Vagina (tissue), 2 donors: ENCODE measurements at regions not wholly inside any gene's neighbourhood (a gene's known extent, or its start where the extent isn't known, plus 50 kb on each side); places are given as distances from the start of the nearest gene placed in this dataset.

ENCODE experiments used
- DNase-seq, 2 donors: peaks; one replicate each; pipeline ENCODE4 v3.0.0-alpha.2; 2017; ENCODE audit errors: extremely low spot score in 2 of 2
- H3K27ac ChIP-seq: fragments of 200-600 bp; sonication (generic); one replicate; pipeline ENCODE4 v1.5.1; 2019
- H3K27me3 ChIP-seq: fragments of 200-600 bp; sonication (generic); one replicate; pipeline ENCODE4 v1.5.1; 2019
- H3K36me3 ChIP-seq, 2 donors: fragments of 200-600 bp; sonication (generic); one replicate each; pipeline ENCODE4 v1.5.1; 2017 to 2019
- H3K4me1 ChIP-seq: fragments of 200-600 bp; sonication (generic); one replicate; pipeline ENCODE4 v1.5.1; 2019
- H3K4me3 ChIP-seq, 2 donors: fragments of 200-600 bp; sonication (generic); 1 replicate in 1 of 2; 2 replicates in 1 of 2; pipeline ENCODE4 v1.5.1; 2016 to 2019
- H3K9me3 ChIP-seq: fragments of 200-600 bp; sonication (generic); one replicate; pipeline ENCODE4 v1.5.1; 2019
- POLR2A ChIP-seq, 2 donors: fragments of 450-650 bp; IDR thresholded peaks; one replicate each; pipeline ENCODE4 v1.6.1; 2017; ENCODE audit warnings: antibody characterized with exemption in 2 of 2, mild to moderate bottlenecking in 2 of 2, moderate library complexity in 2 of 2
- POLR2AphosphoS5 ChIP-seq, 2 donors: sonication (generic); formaldehyde crosslinking; IDR thresholded peaks; one replicate each; pipeline ENCODE4 v1.9.0; 2017; ENCODE audit warnings: antibody characterized with exemption in 2 of 2, mild to moderate bottlenecking in 2 of 2, low read depth in 1 of 2; ENCODE audit not compliant: insufficient read depth in 1 of 2
- intact Hi-C: fragments of 100-400 bp; cut with DNase I; formaldehyde crosslinking; loops from one replicate; pipeline ENCODE4 v1.15.1; 2023
- TF ChIP-seq, protein P1 (sequence below), 3 experiments: fragments of 450-650 bp in 2 of 3; fragments of 200-600 bp in 1 of 3; sonication (generic) in 1 of 3; IDR thresholded peaks; one replicate each; pipeline ENCODE4 v1.5.1; 2017 to 2019; ENCODE audit warnings: antibody characterized with exemption in 3 of 3, mild to moderate bottlenecking in 2 of 3, moderate library complexity in 2 of 3

DNA sequence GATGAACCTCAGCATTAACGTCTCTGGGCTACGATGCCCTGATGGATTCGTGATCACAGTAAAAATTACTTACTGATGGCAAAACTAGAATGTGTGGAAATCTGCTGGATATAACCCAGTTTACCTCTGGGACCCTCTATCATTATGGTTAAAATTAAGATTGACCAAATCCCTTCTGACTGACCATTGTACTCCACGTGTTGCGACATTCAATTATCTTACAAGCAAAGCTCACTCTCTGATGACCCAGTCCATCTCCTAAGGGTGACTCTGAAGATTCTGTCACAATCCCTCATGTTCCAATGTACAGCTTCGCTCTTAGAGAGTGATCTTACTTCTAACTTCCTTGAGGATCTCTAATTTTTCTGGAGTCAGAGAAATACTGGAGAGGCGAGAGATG is 288.5 kb upstream of the RUNX1 start:
- DNase-seq = peak in 1 of 2 donors; percentile 11

DNA sequence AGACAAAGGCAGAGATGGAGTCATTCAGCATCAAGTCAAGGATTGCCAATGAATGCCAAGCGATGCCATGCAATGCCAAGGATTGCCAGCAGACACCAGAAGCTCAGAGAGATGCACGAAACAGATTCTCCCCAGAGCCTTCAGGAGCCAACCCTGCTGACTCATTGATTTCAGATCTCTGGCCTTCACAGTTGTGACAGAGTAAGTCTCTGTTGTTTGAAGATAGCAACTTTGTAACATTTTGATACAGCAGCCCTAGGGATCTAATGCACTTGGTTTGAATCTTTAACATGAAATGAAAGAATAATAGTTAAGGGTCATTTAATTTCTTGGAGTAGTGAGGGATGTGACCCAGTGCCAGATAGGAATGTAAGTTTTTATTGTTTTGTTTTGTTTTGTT is 287.4 kb upstream of the RUNX1 start:
- Histone ChIP-seq H3K9me3 (no peaks in the 10 kb centered on the region), H3K27ac (no peak overlapping the region), H3K36me3 (no peaks in the 10 kb centered on the region), H3K4me1 (no peaks in the 10 kb centered on the region), H3K27me3 (no peaks in the 10 kb centered on the region), H3K4me3 (no peak overlapping the region)
- intact Hi-C loops = no loop called here
- DNase-seq = no peak
- TF ChIP-seq POLR2A (IDR thresholded peaks at IDR 0.05) = no peak
- TF ChIP-seq, protein P1, sequence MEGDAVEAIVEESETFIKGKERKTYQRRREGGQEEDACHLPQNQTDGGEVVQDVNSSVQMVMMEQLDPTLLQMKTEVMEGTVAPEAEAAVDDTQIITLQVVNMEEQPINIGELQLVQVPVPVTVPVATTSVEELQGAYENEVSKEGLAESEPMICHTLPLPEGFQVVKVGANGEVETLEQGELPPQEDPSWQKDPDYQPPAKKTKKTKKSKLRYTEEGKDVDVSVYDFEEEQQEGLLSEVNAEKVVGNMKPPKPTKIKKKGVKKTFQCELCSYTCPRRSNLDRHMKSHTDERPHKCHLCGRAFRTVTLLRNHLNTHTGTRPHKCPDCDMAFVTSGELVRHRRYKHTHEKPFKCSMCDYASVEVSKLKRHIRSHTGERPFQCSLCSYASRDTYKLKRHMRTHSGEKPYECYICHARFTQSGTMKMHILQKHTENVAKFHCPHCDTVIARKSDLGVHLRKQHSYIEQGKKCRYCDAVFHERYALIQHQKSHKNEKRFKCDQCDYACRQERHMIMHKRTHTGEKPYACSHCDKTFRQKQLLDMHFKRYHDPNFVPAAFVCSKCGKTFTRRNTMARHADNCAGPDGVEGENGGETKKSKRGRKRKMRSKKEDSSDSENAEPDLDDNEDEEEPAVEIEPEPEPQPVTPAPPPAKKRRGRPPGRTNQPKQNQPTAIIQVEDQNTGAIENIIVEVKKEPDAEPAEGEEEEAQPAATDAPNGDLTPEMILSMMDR (IDR thresholded peaks at IDR 0.05) = no peak
- TF ChIP-seq POLR2AphosphoS5 (IDR thresholded peaks at IDR 0.05; ENCODE audit: insufficient read depth in 1 of 2, low read depth in 1 of 2) = no peak

More for the DNA sequence above, 288.5 kb upstream of the RUNX1 start:
- intact Hi-C loops = no loop called here
- no peaks in the 10 kb centered on the region for H3K27me3 ChIP-seq
- TF ChIP-seq POLR2AphosphoS5 (IDR thresholded peaks at IDR 0.05; ENCODE audit: insufficient read depth in 1 of 2, low read depth in 1 of 2) (no peak), POLR2A (IDR thresholded peaks at IDR 0.05) (no peak)
- TF ChIP-seq, protein P1 (IDR thresholded peaks at IDR 0.05) = no peak
- no peaks in the 10 kb centered on the region for H3K4me1 ChIP-seq
- no peaks in the 10 kb centered on the region for H3K36me3 ChIP-seq
- no peak overlapping the region for H3K4me3 ChIP-seq
- H3K27ac ChIP-seq = no peak overlapping the region
- H3K9me3 ChIP-seq = no peaks in the 10 kb centered on the region

DNA sequence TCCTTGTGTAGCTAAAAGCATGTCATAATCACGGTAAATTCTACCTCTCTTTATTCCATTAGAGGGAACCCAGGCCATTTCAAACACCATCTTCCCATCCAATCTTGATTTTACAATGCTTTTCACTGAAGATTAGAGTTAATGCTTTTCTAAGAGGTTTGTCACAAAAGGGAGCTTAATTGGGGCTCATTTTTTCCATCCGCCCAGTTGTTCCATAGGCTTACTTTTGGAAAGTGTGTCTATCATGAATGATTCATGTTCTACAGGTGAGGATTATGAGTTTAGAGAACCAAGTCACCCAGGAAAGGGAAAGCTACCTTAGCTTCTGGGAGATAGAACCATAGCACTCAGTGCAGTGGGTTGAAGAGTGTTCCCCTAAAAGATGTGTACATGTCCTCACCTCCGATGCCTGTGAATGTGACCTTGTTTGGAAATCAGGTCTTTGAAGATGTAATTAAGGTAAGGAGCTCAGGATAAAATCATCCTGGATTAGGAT is 286.9 kb upstream of the RUNX1 start:
- peaks cover under 1% of the 10 kb centered on the region for H3K4me1 ChIP-seq
- TF ChIP-seq, protein P1 (IDR thresholded peaks at IDR 0.05) = no peak
- TF ChIP-seq POLR2A (IDR thresholded peaks at IDR 0.05) (no peak), POLR2AphosphoS5 (IDR thresholded peaks at IDR 0.05; ENCODE audit: insufficient read depth in 1 of 2, low read depth in 1 of 2) (no peak)
- no peak overlapping the region for H3K27ac ChIP-seq
- intact Hi-C loops = no loop called here
- no peak for DNase-seq
- H3K9me3 ChIP-seq = no peaks in the 10 kb centered on the region
- H3K4me3 ChIP-seq = no peak overlapping the region
- H3K27me3 ChIP-seq = no peaks in the 10 kb centered on the region
- no peaks in the 10 kb centered on the region for H3K36me3 ChIP-seq

DNA sequence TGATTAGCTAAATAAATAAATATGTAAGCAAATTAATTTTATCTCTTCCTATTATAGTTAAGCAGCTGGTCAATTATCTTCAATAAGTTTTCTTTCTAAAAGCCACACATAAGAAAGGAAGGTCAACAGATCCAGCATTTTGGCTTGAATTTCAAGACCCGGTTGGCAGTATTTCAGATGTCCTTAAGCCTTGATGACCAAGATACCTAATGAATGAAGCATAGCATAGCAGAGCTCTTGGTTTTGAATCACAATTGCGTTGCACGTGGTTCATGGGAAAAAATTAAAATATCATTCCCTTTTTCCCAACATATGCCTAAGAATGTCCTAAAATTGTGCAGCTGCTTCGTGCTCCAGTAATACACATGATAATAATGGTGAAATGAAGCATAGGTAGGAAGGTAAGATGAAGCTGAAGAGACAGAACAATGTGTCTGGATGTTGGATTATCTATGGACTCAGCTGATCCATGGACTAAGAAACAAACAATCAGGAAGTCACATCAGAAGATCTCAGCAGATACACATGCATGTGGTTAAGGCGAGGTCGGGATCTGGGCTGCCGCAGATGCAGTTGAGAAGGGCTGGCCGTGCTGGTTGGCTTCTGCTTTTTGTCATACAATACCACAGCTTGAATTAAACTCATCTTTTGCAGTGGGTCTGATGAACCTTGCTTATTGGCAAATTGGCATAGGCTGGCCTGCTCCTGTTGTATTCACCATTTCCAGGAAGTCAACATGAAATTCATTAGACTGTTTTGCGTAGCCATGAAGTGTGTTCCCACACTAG is 284.9 kb upstream of the RUNX1 start:
- Histone ChIP-seq H3K4me1 (peaks cover 20% of the 10 kb centered on the region), H3K4me3 (no peak overlapping the region), H3K9me3 (no peaks in the 10 kb centered on the region), H3K36me3 (no peaks in the 10 kb centered on the region), H3K27me3 (no peaks in the 10 kb centered on the region), H3K27ac (no peak overlapping the region)
- TF ChIP-seq POLR2A (IDR thresholded peaks at IDR 0.05) (no peak), POLR2AphosphoS5 (IDR thresholded peaks at IDR 0.05; ENCODE audit: insufficient read depth in 1 of 2, low read depth in 1 of 2) (no peak)
- TF ChIP-seq, protein P1 (IDR thresholded peaks at IDR 0.05) = no peak
- DNase-seq = peak in 1 of 2 donors; percentile 58
- intact Hi-C loops = loop anchor here (2.0 kb wide), 1 partner anchor 39 kb away; no protein-coding TSS in a partner anchor
